CD4-positive, alpha-beta T cell (primary cell): ENCODE measurements at regions not wholly inside any gene's neighbourhood (a gene's known extent, or its start where the extent isn't known, plus 50 kb on each side); places are given as distances from the start of the nearest gene placed in this dataset.

Experiments used
- ATAC-seq: fragments of 200-7000 bp; cut with Tn5 transposase; one replicate; pipeline ENCODE4 v1.10.0; 2022; ENCODE audit warnings: mild to moderate bottlenecking; ENCODE audit not compliant: poor library complexity
- CTCF ChIA-PET: fragments of 350-600 bp; sonication (Branson Sonifier 250); formaldehyde crosslinking; loops from one replicate; lab custom pipeline; 2021; ENCODE audit warnings: antibody characterized with exemption, inconsistent platforms; lab: Charles Lee
- POLR2A ChIA-PET: fragments of 350-600 bp; sonication (Branson Sonifier 250); formaldehyde crosslinking; loops from one replicate; lab custom pipeline; 2021; ENCODE audit warnings: antibody characterized with exemption, inconsistent platforms; lab: Charles Lee
- DNase-seq, 14 experiments: peaks; one replicate each; pipeline ENCODE4 v3.0.0-alpha.2; 2013 to 2020; ENCODE audit warnings: mixed read lengths in 2 of 14
- H3K27ac ChIP-seq, 2 donors: one replicate each; pipeline versions ENCODE4 v1.5.1 to v1.7.0; 2013; ENCODE audit warnings: low read length in 2 of 2, low read depth in 1 of 2, mild to moderate bottlenecking in 1 of 2
- H3K27me3 ChIP-seq, 2 experiments: 1 replicate in 1 of 2; 2 replicates in 1 of 2; pipeline versions ENCODE4 v1.6.1 to v1.7.0; 2013; ENCODE audit warnings: low read length in 2 of 2, control low read depth in 1 of 2, mild to moderate bottlenecking in 1 of 2, moderate library complexity in 1 of 2; ENCODE audit not compliant: insufficient read depth in 2 of 2, control insufficient read depth in 1 of 2
- H3K36me3 ChIP-seq: one replicate; pipeline ENCODE4 v1.6.1; 2013; ENCODE audit warnings: low read length, control low read depth; ENCODE audit not compliant: insufficient read depth
- H3K4me1 ChIP-seq: one replicate; pipeline ENCODE4 v1.6.1; 2013; ENCODE audit warnings: low read length, control low read depth; ENCODE audit not compliant: insufficient read depth
- H3K4me3 ChIP-seq: one replicate; pipeline ENCODE4 v1.5.1; 2013; ENCODE audit warnings: mild to moderate bottlenecking, low read length, moderate library complexity
- H3K9me3 ChIP-seq, 2 experiments: 1 replicate in 1 of 2; 2 replicates in 1 of 2; pipeline versions ENCODE4 v1.6.1 to v1.7.0; 2013; ENCODE audit warnings: low read length in 2 of 2, mild to moderate bottlenecking in 2 of 2, control low read depth in 1 of 2, moderate library complexity in 1 of 2; ENCODE audit not compliant: control insufficient read depth in 1 of 2, insufficient read depth in 1 of 2
- H3K27ac Mint-ChIP-seq: one replicate; pipeline ENCODE4 v1.8.0; 2020; ENCODE audit warnings: mixed read lengths
- H3K27me3 Mint-ChIP-seq: one replicate; pipeline ENCODE4 v1.8.0; 2021; ENCODE audit warnings: mixed read lengths
- H3K36me3 Mint-ChIP-seq: one replicate; pipeline ENCODE4 v1.8.0; 2021; ENCODE audit warnings: low read depth, mixed read lengths
- H3K4me1 Mint-ChIP-seq: one replicate; pipeline ENCODE4 v1.8.0; 2021; ENCODE audit warnings: low read depth, mixed read lengths
- H3K4me3 Mint-ChIP-seq: one replicate; pipeline ENCODE4 v1.8.0; 2020; ENCODE audit warnings: mild to moderate bottlenecking, mixed read lengths
- H3K9me3 Mint-ChIP-seq: one replicate; pipeline ENCODE4 v1.8.0; 2020; ENCODE audit warnings: mixed read lengths
- CTCF ChIP-seq: fragments of 200-600 bp; IDR thresholded peaks from one replicate; pipeline ENCODE4 v1.8.0; 2022; ENCODE audit warnings: antibody characterized with exemption, mild to moderate bottlenecking
- intact Hi-C, 2 experiments: fragments of 100-400 bp; cut with DNase I in 1 of 2; cut with micrococcal nuclease in 1 of 2; formaldehyde crosslinking; loops; one replicate each; pipeline versions ENCODE4 v1.15.1 to v1.9.0; 2023 to 2025; cut with DNase I, micrococcal nuclease

DNA sequence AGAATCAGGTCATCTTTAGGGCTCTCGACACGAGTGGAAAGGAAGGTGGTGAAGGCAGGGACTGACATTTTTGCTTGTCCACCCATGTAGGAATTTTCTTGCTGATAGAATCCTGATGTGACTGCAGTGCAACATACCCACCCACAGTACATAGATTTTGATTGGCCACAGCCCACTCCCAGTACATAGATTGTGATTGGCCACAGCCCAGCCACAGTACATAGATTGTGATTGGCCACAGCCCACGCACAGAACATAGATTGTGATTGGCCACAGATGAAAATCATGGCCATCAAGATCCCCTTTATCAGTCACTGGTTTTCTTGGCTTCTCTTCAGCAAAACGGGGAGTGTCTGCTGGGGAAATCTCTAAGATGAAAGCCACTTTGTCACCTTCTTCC is 1041.5 kb downstream of the AACS start:
- Histone ChIP-seq H3K36me3 (no peaks in the 10 kb centered on the region), H3K27ac (no peak overlapping the region), H3K4me1 (no peaks in the 10 kb centered on the region), H3K4me3 (no peak overlapping the region), H3K9me3 (no peaks in the 10 kb centered on the region), H3K27me3 (no peaks in the 10 kb centered on the region)
- peaks cover 2% of the 10 kb centered on the region for H3K9me3 Mint-ChIP-seq
- no peaks in the 10 kb centered on the region for H3K27me3 Mint-ChIP-seq
- DNase-seq = no peak
- no peak for TF ChIP-seq CTCF
- CTCF ChIA-PET = no interaction called here
- ATAC-seq = no peak
- no peak overlapping the region for H3K4me3 Mint-ChIP-seq
- no peak overlapping the region for H3K27ac Mint-ChIP-seq
- H3K36me3 Mint-ChIP-seq = no peaks in the 10 kb centered on the region
- POLR2A ChIA-PET = no interaction called here
- intact Hi-C loops = no loop called here
- H3K4me1 Mint-ChIP-seq = no peaks in the 10 kb centered on the region

- intact Hi-C loops = no loop called here
- POLR2A ChIA-PET = no interaction called here
- no peaks in the 10 kb centered on the region for H3K4me1 Mint-ChIP-seq
- peaks cover 2% of the 10 kb centered on the region for H3K9me3 Mint-ChIP-seq
- no peaks in the 10 kb centered on the region for H3K36me3 Mint-ChIP-seq
- Histone ChIP-seq H3K27me3 (no peaks in the 10 kb centered on the region), H3K4me3 (no peak overlapping the region), H3K27ac (no peak overlapping the region), H3K9me3 (no peaks in the 10 kb centered on the region), H3K36me3 (no peaks in the 10 kb centered on the region), H3K4me1 (no peaks in the 10 kb centered on the region)
- no peak overlapping the region for H3K4me3 Mint-ChIP-seq
- CTCF ChIA-PET = no interaction called here
- DNase-seq (no peak), ATAC-seq (no peak)
- no peak overlapping the region for H3K27ac Mint-ChIP-seq
- H3K27me3 Mint-ChIP-seq = no peaks in the 10 kb centered on the region
- TF ChIP-seq CTCF = no peak
Observed at GRCh38 chr12:126107659-126108058, 1042.4 kb downstream of the AACS start.

GRCh38 chr12:126108247-126108646 is 1043.0 kb downstream of the AACS start:
- H3K27me3 Mint-ChIP-seq = no peaks in the 10 kb centered on the region
- no peak for DNase-seq
- Histone ChIP-seq H3K9me3 (no peaks in the 10 kb centered on the region), H3K27ac (no peak overlapping the region), H3K27me3 (no peaks in the 10 kb centered on the region), H3K36me3 (no peaks in the 10 kb centered on the region), H3K4me1 (no peaks in the 10 kb centered on the region), H3K4me3 (no peak overlapping the region)
- H3K27ac Mint-ChIP-seq = no peak overlapping the region
- no peaks in the 10 kb centered on the region for H3K36me3 Mint-ChIP-seq
- CTCF ChIA-PET = no interaction called here
- H3K4me1 Mint-ChIP-seq = no peaks in the 10 kb centered on the region
- TF ChIP-seq CTCF = no peak
- POLR2A ChIA-PET = no interaction called here
- ATAC-seq = no peak
- intact Hi-C loops = no loop called here
- H3K9me3 Mint-ChIP-seq = peaks cover 2% of the 10 kb centered on the region
- H3K4me3 Mint-ChIP-seq = no peak overlapping the region
